ENCODE measurements at regions not wholly inside any gene's neighbourhood (a gene's known extent, or its start where the extent isn't known, plus 50 kb on each side); places are given as distances from the start of the nearest gene placed in this dataset.
A peak's percentile ranks its signal among the peaks of the same experiment; 100 is the strongest.

- H3K27me3 Mint-ChIP-seq (ENCODE audit: low read depth): no peaks in the 10 kb centered on the region
- no peak overlapping the region for H3K27ac Mint-ChIP-seq (ENCODE audit: unreplicated experiment)
- DNase-seq (ENCODE audit: low spot score): no peak
- H3K4me1 Mint-ChIP-seq (ENCODE audit: low read depth): peaks cover 50% of the 10 kb centered on the region
- H3K4me3 Mint-ChIP-seq (ENCODE audit: unreplicated experiment): no peak overlapping the region
- H3K9me3 Mint-ChIP-seq (ENCODE audit: low read depth): no peaks in the 10 kb centered on the region
- TF ChIP-seq, protein P1, sequence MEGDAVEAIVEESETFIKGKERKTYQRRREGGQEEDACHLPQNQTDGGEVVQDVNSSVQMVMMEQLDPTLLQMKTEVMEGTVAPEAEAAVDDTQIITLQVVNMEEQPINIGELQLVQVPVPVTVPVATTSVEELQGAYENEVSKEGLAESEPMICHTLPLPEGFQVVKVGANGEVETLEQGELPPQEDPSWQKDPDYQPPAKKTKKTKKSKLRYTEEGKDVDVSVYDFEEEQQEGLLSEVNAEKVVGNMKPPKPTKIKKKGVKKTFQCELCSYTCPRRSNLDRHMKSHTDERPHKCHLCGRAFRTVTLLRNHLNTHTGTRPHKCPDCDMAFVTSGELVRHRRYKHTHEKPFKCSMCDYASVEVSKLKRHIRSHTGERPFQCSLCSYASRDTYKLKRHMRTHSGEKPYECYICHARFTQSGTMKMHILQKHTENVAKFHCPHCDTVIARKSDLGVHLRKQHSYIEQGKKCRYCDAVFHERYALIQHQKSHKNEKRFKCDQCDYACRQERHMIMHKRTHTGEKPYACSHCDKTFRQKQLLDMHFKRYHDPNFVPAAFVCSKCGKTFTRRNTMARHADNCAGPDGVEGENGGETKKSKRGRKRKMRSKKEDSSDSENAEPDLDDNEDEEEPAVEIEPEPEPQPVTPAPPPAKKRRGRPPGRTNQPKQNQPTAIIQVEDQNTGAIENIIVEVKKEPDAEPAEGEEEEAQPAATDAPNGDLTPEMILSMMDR (IDR thresholded peaks at IDR 0.05): no peak
- peaks cover 2% of the 10 kb centered on the region for H3K36me3 Mint-ChIP-seq (ENCODE audit: low read depth)
Measured at GRCh38 chr3:34254285-34254684, 455.9 kb downstream of the PDCD6IP start.

DNA sequence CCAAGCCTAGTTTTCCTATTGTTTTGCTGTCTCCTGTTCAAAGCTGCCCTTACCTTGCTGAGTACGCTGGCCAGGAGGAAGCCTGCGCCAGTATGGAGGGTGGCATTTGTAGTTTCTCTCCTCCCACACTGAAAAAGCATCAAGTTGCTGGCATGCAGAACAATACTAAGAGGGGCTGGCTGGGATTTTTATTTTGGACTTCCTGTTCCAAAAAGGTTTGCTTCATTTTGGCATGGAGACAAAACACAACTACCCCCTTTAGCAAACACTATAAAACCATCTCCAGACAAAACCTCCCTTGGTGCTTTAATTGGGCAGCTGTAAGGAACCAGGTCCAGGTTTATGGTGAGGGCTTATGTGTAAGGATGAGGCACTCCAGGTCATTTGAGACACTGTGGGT lies 457.6 kb downstream of the PDCD6IP start:
- Mint-ChIP-seq H3K27ac (ENCODE audit: unreplicated experiment) (peak overlapping the region; percentile 62), H3K4me3 (ENCODE audit: unreplicated experiment) (no peak overlapping the region), H3K36me3 (ENCODE audit: low read depth) (peaks cover 2% of the 10 kb centered on the region), H3K9me3 (ENCODE audit: low read depth) (no peaks in the 10 kb centered on the region), H3K27me3 (ENCODE audit: low read depth) (no peaks in the 10 kb centered on the region), H3K4me1 (ENCODE audit: low read depth) (peaks cover 50% of the 10 kb centered on the region)
- TF ChIP-seq, protein P1 (IDR thresholded peaks at IDR 0.05): no peak
- no peak for DNase-seq (ENCODE audit: low spot score)

GRCh38 chr3:34256791-34257190 lies 458.4 kb downstream of the PDCD6IP start:
- Mint-ChIP-seq H3K36me3 (ENCODE audit: low read depth) (peaks cover 2% of the 10 kb centered on the region), H3K4me3 (ENCODE audit: unreplicated experiment) (no peak overlapping the region), H3K27me3 (ENCODE audit: low read depth) (no peaks in the 10 kb centered on the region), H3K27ac (ENCODE audit: unreplicated experiment) (no peak overlapping the region), H3K4me1 (ENCODE audit: low read depth) (peaks cover 56% of the 10 kb centered on the region), H3K9me3 (ENCODE audit: low read depth) (no peaks in the 10 kb centered on the region)
- DNase-seq (ENCODE audit: low spot score): no peak
- TF ChIP-seq, protein P1 (IDR thresholded peaks at IDR 0.05): no peak

GRCh38 chr3:34258271-34258998 lies 460.0 kb downstream of the PDCD6IP start:
- Mint-ChIP-seq H3K9me3 (ENCODE audit: low read depth) (no peaks in the 10 kb centered on the region), H3K36me3 (ENCODE audit: low read depth) (peaks cover 2% of the 10 kb centered on the region)

DNA sequence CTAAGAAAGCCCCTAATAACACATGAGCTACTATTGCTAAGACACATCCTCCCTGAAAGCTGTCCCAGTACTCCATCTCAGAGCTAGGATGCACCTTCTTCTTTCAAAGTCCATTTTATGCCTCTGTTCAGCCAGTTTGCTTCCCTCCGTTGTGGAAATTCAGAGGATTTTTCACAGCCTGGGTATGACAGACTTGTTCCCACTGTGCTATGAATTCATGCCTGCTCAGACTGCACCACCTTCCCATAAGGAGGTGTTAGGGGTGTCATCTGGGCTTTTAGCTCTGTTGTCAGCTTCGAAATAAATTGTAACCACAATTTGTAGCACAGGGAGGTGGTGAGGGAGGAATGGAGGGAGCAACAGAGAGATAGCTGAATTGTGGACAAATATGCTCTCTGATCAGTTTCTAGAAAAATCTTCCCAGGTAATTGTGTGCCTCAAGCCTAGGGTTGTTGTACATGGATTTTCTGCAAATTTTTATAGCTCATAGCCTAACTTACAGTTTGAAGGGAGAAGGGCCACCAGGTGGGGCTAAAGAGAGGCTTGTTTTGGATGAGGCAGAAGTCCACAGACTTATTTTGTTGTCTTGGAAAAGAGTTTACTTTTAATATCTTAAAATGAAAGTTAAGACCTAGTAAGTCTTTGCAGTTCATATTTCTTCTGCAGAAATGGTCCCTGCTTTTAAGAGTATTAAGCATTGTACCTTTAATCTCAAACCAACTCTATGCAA lies 462.0 kb downstream of the PDCD6IP start:
- Mint-ChIP-seq H3K9me3 (ENCODE audit: low read depth) (no peaks in the 10 kb centered on the region), H3K36me3 (ENCODE audit: low read depth) (peaks cover 2% of the 10 kb centered on the region), H3K4me3 (ENCODE audit: unreplicated experiment) (no peak overlapping the region), H3K4me1 (ENCODE audit: low read depth) (peaks cover 78% of the 10 kb centered on the region), H3K27me3 (ENCODE audit: low read depth) (no peaks in the 10 kb centered on the region), H3K27ac (ENCODE audit: unreplicated experiment) (peak overlapping the region; percentile 84)
- no peak for DNase-seq (ENCODE audit: low spot score)
- TF ChIP-seq, protein P1 (IDR thresholded peaks at IDR 0.05): peak; percentile 88

More at GRCh38 chr3:34258271-34258998, 460.0 kb downstream of the PDCD6IP start:
- Mint-ChIP-seq H3K4me1 (ENCODE audit: low read depth) (peaks cover 67% of the 10 kb centered on the region), H3K4me3 (ENCODE audit: unreplicated experiment) (no peak overlapping the region), H3K27ac (ENCODE audit: unreplicated experiment) (no peak overlapping the region), H3K27me3 (ENCODE audit: low read depth) (no peaks in the 10 kb centered on the region)
- TF ChIP-seq, protein P1 (IDR thresholded peaks at IDR 0.05): no peak
- no peak for DNase-seq (ENCODE audit: low spot score)
